ENCODE measurements at regions not wholly inside any gene's neighbourhood (a gene's known extent, or its start where the extent isn't known, plus 50 kb on each side); places are given as distances from the start of the nearest gene placed in this dataset.
"Not testable (repeated sequence)": the region's sequence is repeated elsewhere in the genome, so short reads cannot be mapped to it uniquely, and the experiment has no call there.

GRCh38 chr2:111509225-111509869 lies 374.6 kb downstream of the ANAPC1 start:
- TF ChIP-seq POLR2A, EP300, POLR2AphosphoS5 (IDR thresholded peaks at IDR 0.05): not testable (repeated sequence)
- TF ChIP-seq, protein P1, sequence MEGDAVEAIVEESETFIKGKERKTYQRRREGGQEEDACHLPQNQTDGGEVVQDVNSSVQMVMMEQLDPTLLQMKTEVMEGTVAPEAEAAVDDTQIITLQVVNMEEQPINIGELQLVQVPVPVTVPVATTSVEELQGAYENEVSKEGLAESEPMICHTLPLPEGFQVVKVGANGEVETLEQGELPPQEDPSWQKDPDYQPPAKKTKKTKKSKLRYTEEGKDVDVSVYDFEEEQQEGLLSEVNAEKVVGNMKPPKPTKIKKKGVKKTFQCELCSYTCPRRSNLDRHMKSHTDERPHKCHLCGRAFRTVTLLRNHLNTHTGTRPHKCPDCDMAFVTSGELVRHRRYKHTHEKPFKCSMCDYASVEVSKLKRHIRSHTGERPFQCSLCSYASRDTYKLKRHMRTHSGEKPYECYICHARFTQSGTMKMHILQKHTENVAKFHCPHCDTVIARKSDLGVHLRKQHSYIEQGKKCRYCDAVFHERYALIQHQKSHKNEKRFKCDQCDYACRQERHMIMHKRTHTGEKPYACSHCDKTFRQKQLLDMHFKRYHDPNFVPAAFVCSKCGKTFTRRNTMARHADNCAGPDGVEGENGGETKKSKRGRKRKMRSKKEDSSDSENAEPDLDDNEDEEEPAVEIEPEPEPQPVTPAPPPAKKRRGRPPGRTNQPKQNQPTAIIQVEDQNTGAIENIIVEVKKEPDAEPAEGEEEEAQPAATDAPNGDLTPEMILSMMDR (IDR thresholded peaks at IDR 0.05) = not testable (repeated sequence)

Measured in stomach (tissue), 4 donors.